RKO (cell line): ENCODE measurements at regions not wholly inside any gene's neighbourhood (a gene's known extent, or its start where the extent isn't known, plus 50 kb on each side); places are given as distances from the start of the nearest gene placed in this dataset.

Experiments used
- DNase-seq: peaks from one replicate; pipeline ENCODE4 v3.0.0-alpha.2; 2016; ENCODE audit warnings: low spot score

- no peak for DNase-seq
Observed at GRCh38 chr11:116598556-116598955, 174.2 kb downstream of the BUD13 start.

GRCh38 chr11:116598036-116598435, 174.8 kb downstream of the BUD13 start:
- no peak for DNase-seq

- no peak for DNase-seq
Observed at GRCh38 chr11:116596346-116597260, 176.2 kb downstream of the BUD13 start.

- no peak for DNase-seq
Observed at GRCh38 chr11:116595305-116595880, 177.4 kb downstream of the BUD13 start.

- DNase-seq = no peak
Observed at GRCh38 chr11:116590844-116591570, 181.8 kb downstream of the BUD13 start.

- no peak for DNase-seq
Observed at GRCh38 chr11:116589402-116589801, 183.4 kb downstream of the BUD13 start.

GRCh38 chr11:116586392-116586791, 186.4 kb downstream of the BUD13 start:
- no peak for DNase-seq

- no peak for DNase-seq
Observed at GRCh38 chr11:116582571-116582970, 190.2 kb downstream of the BUD13 start.

GRCh38 chr11:116581349-116581748, 191.4 kb downstream of the BUD13 start:
- DNase-seq = no peak

- no peak for DNase-seq
Observed at GRCh38 chr11:116580799-116581198, 192.0 kb downstream of the BUD13 start.

- no peak for DNase-seq
Observed at GRCh38 chr11:116579857-116580727, 192.7 kb downstream of the BUD13 start.

- DNase-seq = no peak
Observed at GRCh38 chr11:116579031-116579653, 193.6 kb downstream of the BUD13 start.

GRCh38 chr11:116577956-116578355, 194.8 kb downstream of the BUD13 start:
- no peak for DNase-seq

- DNase-seq = no peak
Observed at GRCh38 chr11:116577273-116577672, 195.5 kb downstream of the BUD13 start.

GRCh38 chr11:116576526-116576925, 196.3 kb downstream of the BUD13 start:
- DNase-seq = peak; percentile 34

- DNase-seq = no peak
Observed at GRCh38 chr11:116567721-116568242, 205.0 kb downstream of the BUD13 start.

- no peak for DNase-seq
Observed at GRCh38 chr11:116563712-116564047, 209.1 kb downstream of the BUD13 start.

GRCh38 chr11:116563028-116563711, 209.6 kb downstream of the BUD13 start:
- peak; percentile 48 for DNase-seq

- no peak for DNase-seq
Observed at GRCh38 chr11:116560589-116560988, 212.2 kb downstream of the BUD13 start.

GRCh38 chr11:116558504-116559211, 214.1 kb downstream of the BUD13 start:
- DNase-seq = peak; percentile 59
